Neural cell (in vitro differentiated cells): ENCODE measurements at regions not wholly inside any gene's neighbourhood (a gene's known extent, or its start where the extent isn't known, plus 50 kb on each side); places are given as distances from the start of the nearest gene placed in this dataset.

ENCODE experiments used
- H2AFZ ChIP-seq: fragments of 200-600, 300-800 bp; sonication (generic), shearing (Covaris generic); 2 replicates; pipeline ENCODE4 v1.6.0; 2014; ENCODE audit warnings: low read depth, mild to moderate bottlenecking, antibody characterized with exemption, low read length, moderate library complexity
- H3F3A ChIP-seq: fragments of 200-600 bp; shearing (Covaris generic); 2 replicates; pipeline ENCODE4 v1.6.1; 2016; ENCODE audit warnings: mild to moderate bottlenecking, moderate library complexity, mixed read lengths, antibody characterized with exemption, low read length; ENCODE audit not compliant: insufficient read depth, poor library complexity, severe bottlenecking
- H3K27ac ChIP-seq: fragments of 200-600, 300-800 bp; sonication (generic), shearing (Covaris generic); 2 replicates; pipeline ENCODE4 v1.5.1; 2014; ENCODE audit warnings: mild to moderate bottlenecking, low read length, moderate library complexity
- H3K27me3 ChIP-seq: fragments of 300-800, 200-600 bp; sonication (generic), shearing (Covaris generic); 2 replicates; pipeline ENCODE4 v1.6.0; 2014; ENCODE audit warnings: mild to moderate bottlenecking, low read depth, low read length, moderate library complexity; ENCODE audit not compliant: insufficient read depth
- H3K36me3 ChIP-seq: fragments of 300-800, 200-600 bp; sonication (generic), shearing (Covaris generic); 2 replicates; pipeline ENCODE4 v1.5.1; 2014; ENCODE audit warnings: mild to moderate bottlenecking, antibody characterized with exemption, low read length, moderate library complexity; ENCODE audit not compliant: insufficient read depth
- H3K4me2 ChIP-seq: fragments of 300-800, 200-600 bp; sonication (generic), shearing (Covaris generic); 2 replicates; pipeline ENCODE4 v1.6.0; 2014; ENCODE audit warnings: mild to moderate bottlenecking, low read length
- H3K4me3 ChIP-seq: fragments of 300-800, 200-600 bp; sonication (generic), shearing (Covaris generic); 2 replicates; pipeline ENCODE4 v1.5.1; 2014; ENCODE audit warnings: mild to moderate bottlenecking, low read length, moderate library complexity
- H3K79me2 ChIP-seq: fragments of 200-600 bp; shearing (Covaris generic); replicated peaks from 2 replicates; pipeline ENCODE4 v1.6.0; 2014; ENCODE audit warnings: mild to moderate bottlenecking, low read length, moderate library complexity; ENCODE audit not compliant: insufficient read depth
- H3K9ac ChIP-seq: fragments of 300-800, 200-600 bp; sonication (generic), shearing (Covaris generic); 2 replicates; pipeline ENCODE4 v1.6.1; 2016; ENCODE audit warnings: mild to moderate bottlenecking, low read length, mixed read lengths
- H3K9me2 ChIP-seq: fragments of 200-600 bp; shearing (Covaris generic); 2 replicates; pipeline ENCODE4 v1.6.1; 2016; ENCODE audit warnings: mild to moderate bottlenecking, low read length, mixed read lengths; ENCODE audit not compliant: insufficient read depth
- H3K9me3 ChIP-seq: fragments of 200-600, 300-800 bp; sonication (generic), shearing (Covaris generic); 2 replicates; pipeline ENCODE4 v1.6.1; 2016; ENCODE audit warnings: mild to moderate bottlenecking, mixed run types, low read length, moderate library complexity, mixed read lengths
- H4K20me1 ChIP-seq: fragments of 200-600 bp; shearing (Covaris generic); 2 replicates; pipeline ENCODE4 v1.6.1; 2016; ENCODE audit warnings: mild to moderate bottlenecking, mixed run types; ENCODE audit not compliant: insufficient read depth
- CTCF ChIP-seq: fragments of 450-650 bp; IDR thresholded peaks from 2 replicates; pipeline ENCODE4 v1.5.1; 2014; ENCODE audit warnings: antibody characterized with exemption, mild to moderate bottlenecking, moderate library complexity; ENCODE audit not compliant: poor library complexity, severe bottlenecking
- EP300 ChIP-seq: fragments of 450-650 bp; conservative IDR thresholded peaks from 2 replicates; pipeline ENCODE4 v1.6.1; 2014; ENCODE audit warnings: antibody characterized with exemption, mild to moderate bottlenecking, moderate library complexity; ENCODE audit not compliant: poor library complexity, severe bottlenecking
- EZH2 ChIP-seq: fragments of 200-600, 300-800 bp; shearing (Covaris generic), sonication (generic); IDR thresholded peaks from 2 replicates; pipeline ENCODE4 v1.6.1; 2014; ENCODE audit warnings: antibody characterized with exemption, low read length, borderline replicate concordance, mild to moderate bottlenecking; ENCODE audit not compliant: insufficient read depth, poor library complexity, severe bottlenecking
- MXI1 ChIP-seq: fragments of 450-650 bp; conservative IDR thresholded peaks from 2 replicates; pipeline ENCODE4 v1.6.1; 2014; ENCODE audit warnings: antibody characterized with exemption, mild to moderate bottlenecking; ENCODE audit not compliant: poor library complexity, severe bottlenecking
- POLR2AphosphoS5 ChIP-seq: IDR thresholded peaks from 2 replicates; pipeline ENCODE4 v1.6.1; 2012
- RAD21 ChIP-seq: fragments of 450-650 bp; conservative IDR thresholded peaks from 2 replicates; pipeline ENCODE4 v1.6.1; 2014; ENCODE audit warnings: antibody characterized with exemption, mild to moderate bottlenecking, moderate library complexity
- REST ChIP-seq: IDR thresholded peaks from 2 replicates; pipeline ENCODE4 v1.6.1; 2012; ENCODE audit warnings: borderline replicate concordance
- SMC3 ChIP-seq: fragments of 450-650 bp; conservative IDR thresholded peaks from 2 replicates; pipeline ENCODE4 v1.6.1; 2014; ENCODE audit warnings: antibody characterized with exemption, mild to moderate bottlenecking, moderate library complexity; ENCODE audit not compliant: poor library complexity
- TAF1 ChIP-seq: IDR thresholded peaks from 2 replicates; pipeline ENCODE4 v1.6.1; 2012; ENCODE audit warnings: low read depth

GRCh38 chr2:128724972-128725371 is 406.3 kb upstream of the HS6ST1 start:
- Histone ChIP-seq H2AFZ (no peak overlapping the region), H3K9me2 (no peaks in the 10 kb centered on the region), H4K20me1 (no peaks in the 10 kb centered on the region), H3K27ac (no peak overlapping the region), H3F3A (no peaks in the 10 kb centered on the region), H3K79me2 (no peaks in the 10 kb centered on the region), H3K4me2 (no peak overlapping the region), H3K9ac (no peak overlapping the region), H3K36me3 (no peaks in the 10 kb centered on the region), H3K27me3 (no peaks in the 10 kb centered on the region), H3K4me3 (no peak overlapping the region), H3K9me3 (no peaks in the 10 kb centered on the region)
- TF ChIP-seq EP300 (no peak), POLR2AphosphoS5 (no peak), TAF1 (no peak), EZH2 (no peak), CTCF (no peak), MXI1 (no peak), RAD21 (no peak), REST (no peak)

GRCh38 chr2:128726236-128726635 is 407.6 kb upstream of the HS6ST1 start:
- Histone ChIP-seq H3K27ac (no peak overlapping the region), H3K9me2 (no peaks in the 10 kb centered on the region)
- no peak for TF ChIP-seq EP300
- TF ChIP-seq EZH2 = no peak
- no peak for TF ChIP-seq POLR2AphosphoS5
- TF ChIP-seq TAF1 = no peak
- no peak for TF ChIP-seq MXI1
- no peak for TF ChIP-seq CTCF
- no peak for TF ChIP-seq RAD21
- TF ChIP-seq SMC3 = no peak
- no peak for TF ChIP-seq REST

More at GRCh38 chr2:128726236-128726635, 407.6 kb upstream of the HS6ST1 start:
- Histone ChIP-seq H3K79me2 (no peaks in the 10 kb centered on the region), H3F3A (no peaks in the 10 kb centered on the region), H3K36me3 (no peaks in the 10 kb centered on the region), H3K27me3 (no peaks in the 10 kb centered on the region), H2AFZ (no peak overlapping the region), H4K20me1 (no peaks in the 10 kb centered on the region), H3K4me2 (no peak overlapping the region), H3K9me3 (no peaks in the 10 kb centered on the region), H3K9ac (no peak overlapping the region), H3K4me3 (no peak overlapping the region)
